LNCaP clone FGC (cell line): ENCODE measurements at regions not wholly inside any gene's neighbourhood (a gene's known extent, or its start where the extent isn't known, plus 50 kb on each side); places are given as distances from the start of the nearest gene placed in this dataset.

ENCODE experiments used
- DNase-seq: peaks from one replicate; pipeline ENCODE4 v3.0.0-alpha.2; 2011; ENCODE audit warnings: low read depth
- H3K4me3 ChIP-seq: 2 replicates; pipeline ENCODE4 v1.5.1; 2011; ENCODE audit warnings: mild to moderate bottlenecking, low read depth, low read length, control low read depth
- TF ChIP-seq, protein P1 (sequence below): IDR thresholded peaks from 2 replicates; pipeline ENCODE4 v1.5.1; 2012; ENCODE audit warnings: mild to moderate bottlenecking; ENCODE audit not compliant: control insufficient read depth, insufficient read depth; ENCODE audit errors: extremely low read depth

GRCh38 chr6:14946753-14947152 lies 299.1 kb upstream of the JARID2 start:
- H3K4me3 ChIP-seq, result no peak overlapping the region
- TF ChIP-seq, protein P1, sequence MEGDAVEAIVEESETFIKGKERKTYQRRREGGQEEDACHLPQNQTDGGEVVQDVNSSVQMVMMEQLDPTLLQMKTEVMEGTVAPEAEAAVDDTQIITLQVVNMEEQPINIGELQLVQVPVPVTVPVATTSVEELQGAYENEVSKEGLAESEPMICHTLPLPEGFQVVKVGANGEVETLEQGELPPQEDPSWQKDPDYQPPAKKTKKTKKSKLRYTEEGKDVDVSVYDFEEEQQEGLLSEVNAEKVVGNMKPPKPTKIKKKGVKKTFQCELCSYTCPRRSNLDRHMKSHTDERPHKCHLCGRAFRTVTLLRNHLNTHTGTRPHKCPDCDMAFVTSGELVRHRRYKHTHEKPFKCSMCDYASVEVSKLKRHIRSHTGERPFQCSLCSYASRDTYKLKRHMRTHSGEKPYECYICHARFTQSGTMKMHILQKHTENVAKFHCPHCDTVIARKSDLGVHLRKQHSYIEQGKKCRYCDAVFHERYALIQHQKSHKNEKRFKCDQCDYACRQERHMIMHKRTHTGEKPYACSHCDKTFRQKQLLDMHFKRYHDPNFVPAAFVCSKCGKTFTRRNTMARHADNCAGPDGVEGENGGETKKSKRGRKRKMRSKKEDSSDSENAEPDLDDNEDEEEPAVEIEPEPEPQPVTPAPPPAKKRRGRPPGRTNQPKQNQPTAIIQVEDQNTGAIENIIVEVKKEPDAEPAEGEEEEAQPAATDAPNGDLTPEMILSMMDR, result no peak
- no peak for DNase-seq

DNA sequence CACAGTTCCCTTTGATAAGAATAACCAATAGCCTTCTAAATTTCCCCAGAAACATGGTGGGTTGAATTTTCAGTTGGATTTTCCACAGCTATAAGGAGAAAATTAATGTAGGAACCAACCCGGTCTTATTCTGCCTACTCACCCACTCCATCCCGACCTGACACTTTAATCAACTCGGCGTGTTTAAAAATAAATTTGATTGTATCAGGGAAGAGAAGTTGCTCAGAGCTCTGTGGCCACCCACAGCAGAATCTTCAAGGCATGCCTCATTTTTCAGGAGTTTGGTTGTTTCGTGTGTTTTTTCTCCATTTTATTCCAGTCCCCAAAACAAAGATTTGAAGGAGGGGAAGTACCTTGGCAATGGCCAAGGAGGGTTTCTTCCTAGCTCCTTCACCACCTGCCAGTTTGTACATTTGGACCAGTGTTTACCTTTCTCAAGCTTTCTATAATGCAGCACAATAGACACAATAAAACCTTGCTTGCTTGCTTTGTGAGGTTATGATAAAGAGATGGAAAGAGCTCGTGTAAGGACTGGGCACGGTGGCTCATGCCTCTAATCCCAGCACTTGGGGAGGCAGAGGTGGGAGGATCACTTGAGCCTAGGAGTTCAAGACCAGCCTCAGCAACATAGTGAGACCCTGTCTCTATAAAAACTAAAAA lies 297.2 kb upstream of the JARID2 start:
- TF ChIP-seq, protein P1, result no peak
- no peak for DNase-seq
- no peak overlapping the region for H3K4me3 ChIP-seq

GRCh38 chr6:14950103-14950969 lies 295.5 kb upstream of the JARID2 start:
- TF ChIP-seq, protein P1, result no peak
- DNase-seq, result no peak
- H3K4me3 ChIP-seq, result no peak overlapping the region

DNA sequence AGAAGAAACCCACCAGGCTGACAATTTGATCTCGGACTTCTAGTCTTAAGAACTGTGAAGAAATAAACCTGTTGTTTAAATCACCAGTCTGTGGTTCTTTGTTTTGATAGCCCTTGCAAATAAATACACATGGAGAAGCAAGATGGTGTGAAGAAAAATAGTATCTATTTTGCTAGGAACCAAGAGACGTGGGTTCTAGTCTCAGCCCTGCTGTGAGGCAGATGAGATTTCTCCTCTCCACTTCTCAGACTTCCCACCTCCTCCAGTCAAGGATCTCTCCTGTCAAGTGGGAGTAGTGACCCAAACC lies 294.9 kb upstream of the JARID2 start:
- no peak overlapping the region for H3K4me3 ChIP-seq
- no peak for DNase-seq
- TF ChIP-seq, protein P1, result no peak

DNA sequence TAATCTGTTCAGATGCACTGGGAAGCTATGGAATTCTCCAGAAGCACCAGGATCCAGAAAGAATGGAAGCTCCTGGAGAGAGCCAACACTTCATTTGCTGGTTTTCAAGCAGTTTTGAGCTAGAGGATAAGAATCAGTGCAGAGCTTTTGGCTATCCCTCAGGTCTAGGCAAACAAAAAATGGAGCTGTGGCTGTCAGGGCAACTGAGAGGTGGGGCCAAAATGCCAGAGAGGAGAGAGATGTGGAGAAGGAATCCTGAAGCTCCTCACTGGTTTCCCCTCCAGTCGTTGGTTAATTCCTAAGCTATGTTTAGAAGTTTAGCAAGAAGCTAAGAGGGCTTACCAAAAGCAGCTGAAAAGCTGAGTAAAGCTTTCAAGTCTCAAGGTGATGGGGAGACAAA lies 294.2 kb upstream of the JARID2 start:
- DNase-seq, result no peak
- TF ChIP-seq, protein P1, result no peak
- H3K4me3 ChIP-seq, result no peak overlapping the region

DNA sequence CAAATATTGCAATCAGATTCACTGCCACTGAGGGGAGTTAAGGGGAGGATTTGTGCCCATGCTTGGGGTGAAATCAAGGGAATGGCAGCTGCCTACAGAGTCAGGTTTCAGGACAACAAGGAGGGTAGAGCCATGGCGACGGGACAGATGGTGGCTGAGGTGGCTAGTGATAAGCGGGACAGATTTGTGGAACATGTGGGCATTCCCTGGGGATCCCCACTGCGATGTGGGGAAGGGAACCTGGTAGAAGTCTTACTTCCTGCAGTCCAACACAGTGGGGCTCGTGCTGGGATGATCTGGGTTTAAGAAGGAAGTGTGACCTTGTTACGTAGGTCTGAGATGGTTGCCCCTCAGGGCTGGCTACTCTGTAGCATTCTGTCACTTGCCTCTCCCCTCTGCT lies 292.0 kb upstream of the JARID2 start:
- TF ChIP-seq, protein P1, result no peak
- H3K4me3 ChIP-seq, result no peak overlapping the region
- no peak for DNase-seq
